OCI-M2 (cell line): ENCODE measurements at regions not wholly inside any gene's neighbourhood (a gene's known extent, or its start where the extent isn't known, plus 50 kb on each side); places are given as distances from the start of the nearest gene placed in this dataset.
"Not testable (repeated sequence)": the region's sequence is repeated elsewhere in the genome, so short reads cannot be mapped to it uniquely, and the experiment has no call there.

ENCODE experiments used
- DNase-seq: peaks from one replicate; lab custom pipeline; 2025; ENCODE audit not compliant: unreplicated experiment; lab: John Stamatoyannopoulos, UW

DNA sequence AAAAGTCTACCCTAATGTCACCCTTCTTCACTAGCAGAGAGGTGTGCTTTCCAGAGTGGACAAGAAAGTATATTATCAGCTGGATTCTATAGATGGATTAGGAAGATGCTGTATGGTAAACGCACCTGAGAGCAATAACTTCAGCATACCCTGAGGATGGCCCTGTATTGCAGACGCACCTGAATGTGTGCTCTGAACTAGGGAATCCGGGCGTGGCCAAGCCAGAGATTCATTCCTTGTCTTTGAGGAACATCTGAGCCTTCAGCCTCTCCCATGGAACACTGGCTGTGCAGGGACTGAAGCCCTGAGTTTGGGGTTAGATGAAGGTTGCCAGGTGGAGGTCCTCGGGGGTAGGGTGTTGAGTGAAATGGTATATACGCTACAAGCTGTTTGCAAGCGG, 66.2 kb upstream of the NFE2L3 start:
- DNase-seq, result no peak

DNA sequence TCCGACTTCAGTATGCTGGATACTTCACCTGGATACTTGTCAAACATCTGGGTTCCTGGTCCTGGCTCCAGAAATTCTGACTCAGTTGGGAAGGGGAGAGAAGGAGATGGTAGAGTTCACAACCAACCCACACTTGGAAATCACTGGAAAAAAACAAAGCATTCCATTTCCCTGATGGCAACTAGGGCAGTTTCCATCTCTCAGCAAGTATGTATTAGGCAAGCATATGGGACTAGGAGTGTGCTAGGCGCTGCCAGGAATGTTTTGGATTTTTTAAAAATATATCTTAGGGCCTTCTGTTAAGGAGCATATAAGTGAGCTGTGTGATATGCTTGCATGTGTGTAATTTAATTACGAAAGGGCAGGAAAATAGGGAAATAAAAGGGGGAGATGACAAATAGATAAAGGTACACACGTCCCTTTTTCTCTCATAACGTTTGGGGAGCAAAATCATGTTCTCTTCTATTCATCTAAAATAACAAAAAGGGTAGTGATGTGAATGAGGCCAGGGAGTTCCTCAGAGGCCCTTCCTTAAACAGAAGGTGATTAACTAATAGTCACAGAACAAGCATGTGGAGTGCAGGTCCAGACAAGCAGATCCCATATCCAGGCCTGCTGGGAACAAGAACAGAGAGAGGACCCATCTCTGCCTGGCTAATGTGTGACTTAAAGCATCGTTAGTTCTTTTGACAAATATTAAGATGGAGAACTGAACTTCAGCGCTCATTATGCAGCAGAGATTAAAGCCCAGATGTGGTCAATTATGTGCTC, 64.5 kb upstream of the NFE2L3 start:
- no peak for DNase-seq

DNA sequence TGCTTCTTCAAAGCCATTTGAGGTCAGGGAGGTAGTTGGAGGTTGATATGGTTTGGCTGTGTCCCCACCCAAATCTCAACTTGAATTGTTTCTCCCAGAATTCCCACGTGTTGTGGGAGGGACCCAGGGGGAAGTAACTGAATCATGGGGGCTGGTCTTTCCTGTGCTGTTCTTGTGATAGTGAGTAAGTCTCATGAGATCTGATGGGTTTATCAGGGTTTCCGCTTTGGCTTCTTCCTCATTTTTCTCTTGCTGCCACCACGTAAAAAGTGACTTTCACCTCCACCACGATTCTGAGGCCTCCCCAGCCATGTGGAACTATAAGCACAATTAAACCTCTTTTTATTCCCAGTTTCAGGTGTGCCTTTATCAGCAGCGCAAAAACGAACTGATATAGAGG, 62.5 kb upstream of the NFE2L3 start:
- not testable (repeated sequence) for DNase-seq

DNA sequence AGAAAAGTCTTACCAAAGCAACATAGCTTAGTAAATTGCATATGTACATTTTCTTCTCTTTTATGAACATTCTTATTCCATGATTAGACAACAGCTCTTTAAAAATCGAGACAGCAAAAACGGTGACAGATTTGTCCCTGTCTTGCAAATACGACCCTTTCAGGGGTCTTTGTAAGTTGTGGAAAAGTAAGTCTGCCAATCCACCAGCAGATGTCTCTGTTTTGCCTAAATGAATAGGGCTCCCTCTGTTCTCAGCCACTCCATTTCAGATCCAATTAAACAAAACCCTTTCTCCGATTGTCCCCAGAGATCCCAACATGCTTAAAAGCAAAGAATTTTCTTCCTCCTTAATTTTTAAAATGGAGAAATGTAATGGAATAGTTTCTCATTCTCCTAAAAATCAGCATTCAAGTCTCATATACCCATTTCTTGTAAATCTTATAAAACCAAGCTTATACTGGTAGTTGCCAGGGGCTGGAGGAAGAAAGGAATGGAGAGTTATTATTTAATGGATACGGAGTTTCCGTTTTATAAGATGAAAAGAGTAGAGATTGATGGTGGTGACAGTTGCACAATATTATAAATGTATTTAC, 61.0 kb upstream of the NFE2L3 start:
- no peak for DNase-seq

DNA sequence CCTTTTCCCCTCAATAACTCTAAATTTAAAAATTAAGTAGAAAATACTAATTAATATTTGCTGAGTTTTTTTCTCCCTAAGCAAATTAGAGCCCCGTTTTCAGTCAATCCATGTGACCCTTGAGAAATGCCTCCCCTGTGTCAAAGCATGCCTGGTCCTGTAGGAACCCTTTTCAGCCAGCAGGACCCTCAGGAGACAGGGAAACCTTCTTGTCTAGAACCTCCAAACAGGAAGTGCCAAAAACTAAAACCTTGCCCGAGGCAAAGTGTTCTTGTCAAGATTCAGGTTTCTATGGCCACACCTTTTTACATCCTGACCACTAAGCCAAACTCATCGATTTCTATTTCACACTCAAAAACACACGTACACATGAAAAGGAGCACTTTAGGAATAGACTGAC, 60.1 kb upstream of the NFE2L3 start:
- no peak for DNase-seq

DNA sequence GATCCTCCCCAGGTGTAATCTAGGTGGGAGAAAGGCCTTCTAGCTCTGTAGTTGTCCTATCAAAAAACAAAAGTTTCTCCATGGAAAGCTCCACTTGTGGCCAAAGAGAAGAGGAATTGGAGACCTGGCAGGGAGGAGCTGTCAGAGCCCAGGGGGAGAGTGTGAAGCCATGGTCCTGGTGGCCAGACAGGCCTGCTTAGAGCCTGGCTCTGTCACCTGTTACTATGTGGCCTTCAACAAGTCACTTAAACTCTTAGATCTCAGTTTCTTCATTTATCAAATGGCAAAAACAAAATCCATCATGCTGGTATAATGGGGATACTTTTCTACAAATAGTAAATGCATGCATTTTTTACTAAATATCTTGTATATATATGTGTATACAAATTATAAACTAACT, 59.0 kb upstream of the NFE2L3 start:
- DNase-seq, result no peak

DNA sequence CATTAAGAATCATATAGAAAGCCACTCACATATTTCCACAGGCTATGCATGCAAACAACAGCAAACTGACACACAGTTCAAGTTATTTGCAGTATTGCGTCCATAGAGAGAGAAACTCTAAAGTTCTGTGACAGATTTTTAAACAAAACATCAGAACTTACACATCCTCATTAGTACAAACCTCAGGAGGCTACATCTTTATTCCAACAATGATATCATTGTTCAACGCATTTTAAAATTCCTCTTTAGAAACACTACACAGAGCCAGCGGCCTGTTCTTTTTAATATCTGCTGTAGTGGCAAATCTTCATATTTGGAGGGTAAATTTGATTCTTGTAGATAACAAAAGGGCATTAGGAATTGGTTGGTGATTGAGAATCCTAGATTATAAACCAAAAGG, 55.9 kb upstream of the NFE2L3 start:
- no peak for DNase-seq

DNA sequence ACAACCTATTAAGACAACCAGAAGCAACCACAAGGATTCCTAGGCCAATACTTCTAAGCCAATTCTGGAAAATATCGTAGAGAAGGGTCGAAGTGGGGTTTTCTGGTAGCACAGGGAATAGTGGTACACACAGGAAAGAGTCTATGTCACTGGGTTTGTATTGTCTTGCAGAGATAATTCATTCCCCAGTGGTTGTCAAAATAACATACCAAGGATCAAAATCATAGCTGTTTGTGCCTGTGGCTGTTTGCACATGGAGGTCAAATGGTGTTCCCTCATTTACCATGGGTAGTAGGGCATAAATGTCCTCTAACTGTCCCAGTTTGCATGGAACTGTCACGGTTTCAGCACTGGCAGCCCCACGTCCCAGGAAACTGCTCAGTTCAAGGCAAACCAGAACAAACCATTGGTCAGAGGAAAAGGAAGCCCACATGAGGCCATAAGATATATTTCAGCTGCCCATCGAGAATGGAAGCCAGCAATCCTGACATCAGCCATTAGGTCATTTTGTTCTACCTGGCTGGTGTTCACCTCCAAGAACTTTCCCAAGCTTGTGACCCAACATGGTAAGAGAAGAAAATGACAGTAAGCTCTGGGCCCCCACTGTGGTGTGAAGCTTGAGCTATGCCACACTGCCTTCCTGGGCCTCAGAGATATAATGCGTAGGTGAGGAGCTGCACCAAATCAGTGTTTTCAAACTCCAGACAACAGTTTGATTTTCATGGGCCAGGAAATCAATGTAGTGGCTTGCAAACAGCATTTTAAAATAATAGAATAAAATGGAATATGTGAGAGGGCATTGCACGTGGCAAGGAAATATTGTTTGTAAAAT, 53.9 kb upstream of the NFE2L3 start:
- DNase-seq, result no peak

DNA sequence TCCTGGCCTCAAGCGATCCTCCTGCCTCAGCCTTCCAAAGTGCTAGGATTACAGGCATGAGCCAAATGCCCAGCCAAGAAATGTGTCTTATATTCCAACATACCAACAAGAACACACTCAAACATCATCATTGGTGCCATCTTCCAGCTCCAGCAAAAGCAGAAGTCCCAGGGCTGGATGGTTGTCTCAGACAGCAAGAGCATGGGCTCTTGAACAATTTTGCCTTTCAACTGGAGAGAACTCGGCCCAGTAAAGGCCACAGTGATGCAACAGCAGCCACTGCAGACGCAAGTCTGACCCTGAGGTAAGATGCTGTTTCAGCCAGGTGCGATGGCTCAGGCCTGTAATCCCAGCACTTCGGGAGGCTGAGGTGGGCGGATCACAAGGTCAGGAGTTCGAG, 52.8 kb upstream of the NFE2L3 start:
- no peak for DNase-seq

DNA sequence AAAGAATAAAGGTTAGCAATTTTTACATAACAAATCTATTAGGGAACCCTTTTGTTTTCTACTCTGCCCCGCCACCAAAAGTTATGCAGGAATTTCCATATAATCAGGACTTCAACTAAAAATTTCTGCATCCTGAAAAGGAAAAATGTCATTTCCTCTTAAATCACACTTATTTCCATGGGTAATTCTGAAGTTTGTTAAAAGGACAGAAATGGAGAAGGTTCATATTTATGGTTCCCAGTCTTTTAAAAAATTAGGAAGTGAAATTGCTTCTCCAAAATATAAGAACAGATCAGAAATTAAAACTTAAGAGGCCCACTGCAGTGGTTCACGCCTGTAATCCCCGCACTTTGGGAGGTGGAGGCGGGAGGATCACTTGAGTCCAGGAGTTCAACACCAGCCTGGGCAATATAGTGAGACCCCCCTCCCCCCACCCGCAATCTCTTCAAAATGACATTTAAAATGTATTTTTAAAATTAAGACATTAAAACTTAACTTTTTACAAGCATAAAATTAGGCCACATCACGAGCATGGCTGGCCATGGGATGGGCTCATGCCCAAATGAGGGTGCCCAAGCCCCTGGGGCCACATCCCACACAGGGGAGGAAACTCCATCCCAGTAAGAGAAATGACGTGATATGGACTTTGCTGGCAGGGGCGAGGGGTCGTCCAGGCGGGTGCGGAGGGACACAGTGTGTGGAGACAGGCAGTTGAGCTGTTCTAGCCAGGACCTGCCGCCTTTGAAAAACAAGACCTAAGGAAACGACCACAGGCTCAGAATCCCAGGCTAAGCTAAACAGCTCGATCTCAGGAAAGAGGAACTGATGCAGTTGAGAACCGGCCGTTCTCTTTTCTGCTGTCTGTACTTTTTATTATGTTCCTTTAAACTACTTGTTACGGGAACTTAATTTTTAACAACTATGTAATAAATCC, 51.3 kb upstream of the NFE2L3 start:
- DNase-seq, result no peak

DNA sequence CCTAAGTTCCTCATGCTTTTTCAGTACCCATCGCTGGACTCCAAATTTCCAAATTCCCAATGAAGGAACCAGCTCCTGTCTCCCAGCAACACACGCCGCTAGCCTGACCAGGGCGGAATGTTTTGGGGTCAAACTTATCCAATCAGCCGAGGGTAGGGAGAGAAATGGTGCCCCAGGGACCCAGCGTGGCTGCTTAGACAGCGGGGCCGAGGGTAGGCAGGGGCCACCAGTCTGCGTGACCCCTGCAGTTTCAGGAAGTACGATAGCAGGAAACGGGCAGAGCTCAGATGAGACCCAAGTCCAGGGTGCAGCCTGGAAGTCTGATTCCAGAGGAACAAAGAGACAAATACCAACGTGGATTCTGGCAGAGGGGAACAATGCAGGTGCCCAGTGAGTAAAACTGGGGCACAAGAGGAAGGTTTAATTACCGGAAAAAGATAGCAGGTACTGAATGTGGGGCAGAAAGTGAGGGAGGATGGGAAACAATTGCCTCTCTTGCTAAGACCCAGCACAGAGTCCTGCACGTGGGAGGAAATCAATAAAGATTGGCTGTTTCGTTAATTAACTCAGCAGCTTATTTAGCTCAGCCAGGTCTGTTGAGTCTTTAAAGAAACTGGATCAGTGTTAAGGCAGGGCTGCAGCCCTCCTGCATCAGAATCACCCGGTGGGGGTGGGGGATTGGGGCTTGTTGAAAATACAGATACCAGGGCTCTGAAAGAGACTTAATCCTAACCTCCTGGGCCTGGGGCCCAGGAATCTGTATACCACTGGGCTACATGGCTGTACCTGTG, 50.4 kb upstream of the NFE2L3 start:
- DNase-seq, result no peak

DNA sequence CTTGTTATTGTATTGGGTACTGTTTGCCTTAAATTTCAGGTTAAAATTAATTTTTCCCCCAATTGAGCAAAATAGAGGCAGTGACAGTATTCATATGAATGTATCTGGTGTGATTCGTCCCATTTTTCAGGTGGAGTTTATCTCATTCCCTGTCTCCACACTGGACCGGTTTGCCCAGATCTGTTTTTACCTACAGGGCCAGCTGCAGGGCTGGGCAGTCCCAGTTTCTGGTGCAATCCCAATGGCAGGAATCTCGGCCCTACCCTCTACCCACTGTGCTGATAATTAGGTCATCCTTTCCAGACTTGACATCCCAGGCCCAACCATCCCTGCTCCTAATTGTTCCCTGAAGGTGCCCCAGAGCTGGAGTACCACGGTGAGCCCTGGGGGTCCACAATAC, 49.8 kb upstream of the NFE2L3 start:
- no peak for DNase-seq
